B cell (primary cell): ENCODE measurements at regions not wholly inside any gene's neighbourhood (a gene's known extent, or its start where the extent isn't known, plus 50 kb on each side); places are given as distances from the start of the nearest gene placed in this dataset.

Experiments used
- ATAC-seq: fragments of 200-7000 bp; cut with Tn5 transposase; one replicate; pipeline ENCODE4 v1.10.0; 2021; ENCODE audit warnings: low read depth, mild to moderate bottlenecking, moderate number of reproducible peaks, moderate library complexity
- CTCF ChIA-PET: fragments of 350-600 bp; sonication (Branson Sonifier 250); formaldehyde crosslinking; loops from one replicate; lab custom pipeline; 2021; ENCODE audit warnings: antibody characterized with exemption, inconsistent platforms; lab: Charles Lee
- POLR2A ChIA-PET: fragments of 350-600 bp; sonication (Branson Sonifier 250); formaldehyde crosslinking; loops from one replicate; lab custom pipeline; 2021; ENCODE audit warnings: antibody characterized with exemption; lab: Charles Lee
- DNase-seq: peaks from one replicate; pipeline ENCODE4 v3.0.0; 2013
- H2AFZ ChIP-seq: 2 replicates; pipeline ENCODE4 v1.6.1; 2012; ENCODE audit warnings: mild to moderate bottlenecking, low read depth, low read length; ENCODE audit not compliant: insufficient read depth, poor library complexity, severe bottlenecking
- H3K27ac ChIP-seq, 2 donors: 1 replicate in 1 of 2; 2 replicates in 1 of 2; pipeline ENCODE4 v1.5.1; 2012 to 2013; ENCODE audit warnings: low read length in 2 of 2, mild to moderate bottlenecking in 2 of 2, moderate library complexity in 1 of 2
- H3K27me3 ChIP-seq, 4 experiments: fragments of 200-600 bp in 1 of 4; sonication (generic) in 1 of 4; replicated peaks in 1 of 4; 1 replicate in 2 of 4; 2 replicates in 2 of 4; pipeline versions ENCODE4 v1.6.1 to v1.7.0; 2013 to 2016; ENCODE audit warnings: low read length in 3 of 4, mild to moderate bottlenecking in 2 of 4, mixed read lengths in 1 of 4, moderate library complexity in 1 of 4; ENCODE audit not compliant: insufficient read depth in 4 of 4, control insufficient read depth in 3 of 4; ENCODE audit errors: control extremely low read depth in 1 of 4
- H3K36me3 ChIP-seq, 2 experiments: replicated peaks in 1 of 2; 1 replicate in 1 of 2; 2 replicates in 1 of 2; pipeline versions ENCODE4 v1.6.1 to v1.7.1; 2013; ENCODE audit warnings: low read length in 1 of 2; ENCODE audit not compliant: insufficient read depth in 2 of 2, control insufficient read depth in 1 of 2; ENCODE audit errors: control extremely low read depth in 1 of 2, extremely low read depth in 1 of 2
- H3K4me1 ChIP-seq, 2 donors: fragments of 200-600 bp in 1 of 2; sonication (generic) in 1 of 2; 1 replicate in 1 of 2; 2 replicates in 1 of 2; pipeline versions ENCODE4 v1.5.1 to v1.6.1; 2013 to 2017; ENCODE audit warnings: low read length in 2 of 2; ENCODE audit not compliant: control insufficient read depth in 2 of 2, insufficient read depth in 2 of 2
- H3K4me2 ChIP-seq: replicated peaks from 2 replicates; pipeline ENCODE3; 2012; ENCODE audit warnings: mild to moderate bottlenecking, low read depth, low read length; ENCODE audit not compliant: poor library complexity, severe bottlenecking
- H3K4me3 ChIP-seq, 5 experiments: fragments of 200-600 bp in 1 of 5; sonication (generic) in 1 of 5; 1 replicate in 3 of 5; 2 replicates in 2 of 5; pipeline versions ENCODE4 v1.5.1 to v1.7.0; 2011 to 2016; ENCODE audit warnings: low read length in 4 of 5, mild to moderate bottlenecking in 4 of 5, low read depth in 2 of 5, control low read depth in 1 of 5, moderate library complexity in 1 of 5; ENCODE audit not compliant: insufficient read depth in 1 of 5; ENCODE audit errors: control extremely low read depth in 1 of 5, extremely low read depth in 1 of 5
- H3K79me2 ChIP-seq: fragments of 200-600 bp; sonication (generic); one replicate; pipeline ENCODE4 v1.6.0; 2016; ENCODE audit warnings: low read length; ENCODE audit not compliant: control insufficient read depth, insufficient read depth
- H3K9ac ChIP-seq: fragments of 200-600 bp; sonication (generic); 2 replicates; pipeline ENCODE4 v1.6.1; 2017; ENCODE audit warnings: mild to moderate bottlenecking, low read length, moderate library complexity
- H3K9me3 ChIP-seq, 3 donors: one replicate each; pipeline versions ENCODE4 v1.6.1 to v1.7.1; 2013; ENCODE audit warnings: low read length in 2 of 3; ENCODE audit not compliant: control insufficient read depth in 2 of 3, insufficient read depth in 1 of 3; ENCODE audit errors: control extremely low read depth in 1 of 3
- H4K20me1 ChIP-seq: 2 replicates; pipeline ENCODE4 v1.6.0; 2012; ENCODE audit warnings: mild to moderate bottlenecking, low read length; ENCODE audit not compliant: insufficient read depth, control insufficient read depth, poor library complexity, severe bottlenecking
- H3K27ac Mint-ChIP-seq: one replicate; pipeline ENCODE4 v1.8.0; 2021; ENCODE audit warnings: mixed read lengths
- H3K27me3 Mint-ChIP-seq: one replicate; pipeline ENCODE4 v1.8.0; 2021; ENCODE audit warnings: mixed read lengths
- H3K4me1 Mint-ChIP-seq: one replicate; pipeline ENCODE4 v1.8.0; 2021; ENCODE audit warnings: mixed read lengths
- H3K4me3 Mint-ChIP-seq: one replicate; pipeline ENCODE4 v1.8.0; 2021; ENCODE audit warnings: mixed read lengths
- H3K9me3 Mint-ChIP-seq: one replicate; pipeline ENCODE4 v1.8.0; 2022; ENCODE audit warnings: mixed read lengths; ENCODE audit not compliant: insufficient read depth
- EZH2 ChIP-seq: IDR thresholded peaks from 2 replicates; pipeline ENCODE4 v1.6.1; 2012; ENCODE audit warnings: borderline replicate concordance, low read depth, mild to moderate bottlenecking, moderate library complexity, low read length; ENCODE audit not compliant: insufficient read depth, poor library complexity, severe bottlenecking
- whole genome bisulfite sequencing: methylation state at CpG from one replicate; pipeline ENCODE4 v1.1.5; 2013; ENCODE audit warnings: missing lambda C conversion rate; ENCODE audit not compliant: insufficient coverage; 5-methylcytosine and 5-hydroxymethylcytosine counted together
- intact Hi-C: fragments of 100-400 bp; cut with micrococcal nuclease; formaldehyde crosslinking; loops from one replicate; pipeline ENCODE4 v1.10.0; 2022
- TF ChIP-seq, protein P1 (sequence below): fragments of 200-600 bp; IDR thresholded peaks from one replicate; pipeline ENCODE4 v1.8.0; 2022; ENCODE audit warnings: antibody characterized with exemption, mild to moderate bottlenecking

DNA sequence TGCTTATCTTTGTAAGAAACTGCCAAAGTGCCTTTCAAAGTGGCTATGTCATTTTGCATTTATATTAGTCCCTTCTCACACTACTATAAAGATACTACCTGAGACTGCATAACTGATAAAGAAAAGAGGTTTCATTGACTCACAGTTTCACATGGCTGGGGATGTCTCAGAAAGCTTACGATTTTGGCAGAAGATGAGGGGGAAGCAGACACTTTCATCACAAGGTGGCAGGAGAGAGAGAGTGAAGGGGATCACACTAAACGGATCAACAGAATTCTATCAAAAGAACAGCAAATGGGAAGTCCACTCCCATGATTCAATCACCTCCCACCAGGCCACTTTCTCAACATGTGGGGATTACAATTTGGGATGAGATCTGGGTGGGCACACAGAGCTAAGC, 1352.0 kb upstream of the B3GALT2 start:
- H2AFZ ChIP-seq, result no peak overlapping the region
- ChIA-PET POLR2A (no interaction called here), CTCF (no interaction called here)
- Mint-ChIP-seq H3K27me3 (no peaks in the 10 kb centered on the region), H3K4me1 (no peaks in the 10 kb centered on the region), H3K4me3 (no peak overlapping the region), H3K27ac (no peak overlapping the region), H3K9me3 (no peaks in the 10 kb centered on the region)
- no peaks in the 10 kb centered on the region for H4K20me1 ChIP-seq
- DNase-seq (no peak), ATAC-seq (no peak)
- WGBS, result 100% methylated on average over 1 of the region's 2 CpGs
- no peaks in the 10 kb centered on the region for H3K36me3 ChIP-seq
- H3K9ac ChIP-seq, result no peak overlapping the region
- no peak for TF ChIP-seq EZH2
- TF ChIP-seq, protein P1, sequence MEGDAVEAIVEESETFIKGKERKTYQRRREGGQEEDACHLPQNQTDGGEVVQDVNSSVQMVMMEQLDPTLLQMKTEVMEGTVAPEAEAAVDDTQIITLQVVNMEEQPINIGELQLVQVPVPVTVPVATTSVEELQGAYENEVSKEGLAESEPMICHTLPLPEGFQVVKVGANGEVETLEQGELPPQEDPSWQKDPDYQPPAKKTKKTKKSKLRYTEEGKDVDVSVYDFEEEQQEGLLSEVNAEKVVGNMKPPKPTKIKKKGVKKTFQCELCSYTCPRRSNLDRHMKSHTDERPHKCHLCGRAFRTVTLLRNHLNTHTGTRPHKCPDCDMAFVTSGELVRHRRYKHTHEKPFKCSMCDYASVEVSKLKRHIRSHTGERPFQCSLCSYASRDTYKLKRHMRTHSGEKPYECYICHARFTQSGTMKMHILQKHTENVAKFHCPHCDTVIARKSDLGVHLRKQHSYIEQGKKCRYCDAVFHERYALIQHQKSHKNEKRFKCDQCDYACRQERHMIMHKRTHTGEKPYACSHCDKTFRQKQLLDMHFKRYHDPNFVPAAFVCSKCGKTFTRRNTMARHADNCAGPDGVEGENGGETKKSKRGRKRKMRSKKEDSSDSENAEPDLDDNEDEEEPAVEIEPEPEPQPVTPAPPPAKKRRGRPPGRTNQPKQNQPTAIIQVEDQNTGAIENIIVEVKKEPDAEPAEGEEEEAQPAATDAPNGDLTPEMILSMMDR, result no peak
- no peak overlapping the region for H3K4me3 ChIP-seq
- H3K79me2 ChIP-seq, result no peaks in the 10 kb centered on the region
- H3K4me2 ChIP-seq, result no peak overlapping the region
- H3K9me3 ChIP-seq, result no peaks in the 10 kb centered on the region
- H3K27me3 ChIP-seq, result no peaks in the 10 kb centered on the region
- H3K4me1 ChIP-seq, result no peaks in the 10 kb centered on the region
- H3K27ac ChIP-seq, result no peak overlapping the region
- intact Hi-C loops, result no loop called here

DNA sequence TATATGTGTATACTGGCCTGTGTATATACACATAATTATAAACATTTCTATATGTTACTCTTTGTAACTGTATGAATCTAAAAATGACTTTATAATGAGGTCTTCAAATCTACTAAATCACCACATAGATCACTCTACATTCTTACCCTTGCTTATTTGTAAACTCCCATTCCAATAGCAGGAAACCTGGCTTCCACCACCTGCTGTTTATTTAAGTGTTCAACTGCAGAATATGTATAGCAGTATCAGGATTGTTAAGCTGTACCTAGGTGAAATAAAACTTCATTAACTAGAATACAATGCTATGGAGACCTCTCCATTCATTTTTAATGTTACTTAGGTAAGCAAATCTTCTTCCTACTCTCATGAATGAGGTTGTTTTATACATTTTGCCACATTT, 1351.1 kb upstream of the B3GALT2 start:
- ATAC-seq, result no peak
- H3K27ac ChIP-seq, result no peak overlapping the region

More for the DNA sequence above, 1351.1 kb upstream of the B3GALT2 start:
- Histone ChIP-seq H2AFZ (no peak overlapping the region), H3K9me3 (no peaks in the 10 kb centered on the region), H3K4me1 (no peaks in the 10 kb centered on the region), H3K36me3 (no peaks in the 10 kb centered on the region), H3K4me2 (no peak overlapping the region), H3K27me3 (no peaks in the 10 kb centered on the region), H3K79me2 (no peaks in the 10 kb centered on the region), H4K20me1 (no peaks in the 10 kb centered on the region), H3K9ac (no peak overlapping the region), H3K4me3 (no peak overlapping the region)
- Mint-ChIP-seq H3K27me3 (no peaks in the 10 kb centered on the region), H3K9me3 (no peaks in the 10 kb centered on the region), H3K4me1 (no peaks in the 10 kb centered on the region), H3K4me3 (no peak overlapping the region), H3K27ac (no peak overlapping the region)
- CTCF ChIA-PET, result no interaction called here
- TF ChIP-seq EZH2, result no peak
- TF ChIP-seq, protein P1, result no peak
- POLR2A ChIA-PET, result no interaction called here
- DNase-seq, result no peak
- intact Hi-C loops, result no loop called here
